ENCODE measurements at regions not wholly inside any gene's neighbourhood (a gene's known extent, or its start where the extent isn't known, plus 50 kb on each side); places are given as distances from the start of the nearest gene placed in this dataset.

- DNase-seq: no peak
- Histone ChIP-seq H3K9me3 (ENCODE audit: severe bottlenecking) (peaks cover 8% of the 10 kb centered on the region), H3K27me3 (ENCODE audit: insufficient read depth, low read depth, severe bottlenecking) (peaks cover 40% of the 10 kb centered on the region), H3K36me3 (no peaks in the 10 kb centered on the region), H3K27ac (no peak overlapping the region), H3K4me3 (ENCODE audit: low read depth, low read length) (no peak overlapping the region)
- no peak for TF ChIP-seq CTCF (IDR thresholded peaks at IDR 0.05; ENCODE audit: low read depth, low read length)
These were observed 314.9 kb upstream of the ECI2 start for GRCh38 chr6:4450237-4450636.

GRCh38 chr6:4449409-4449808 lies 314.0 kb upstream of the ECI2 start:
- TF ChIP-seq CTCF (IDR thresholded peaks at IDR 0.05; ENCODE audit: low read depth, low read length): no peak
- H3K27ac ChIP-seq: no peak overlapping the region
- no peak overlapping the region for H3K4me3 ChIP-seq (ENCODE audit: low read depth, low read length)
- peaks cover 8% of the 10 kb centered on the region for H3K9me3 ChIP-seq (ENCODE audit: severe bottlenecking)
- DNase-seq: no peak
- no peaks in the 10 kb centered on the region for H3K36me3 ChIP-seq
- H3K27me3 ChIP-seq (ENCODE audit: insufficient read depth, low read depth, severe bottlenecking): peaks cover 39% of the 10 kb centered on the region

- Histone ChIP-seq H3K4me3 (ENCODE audit: low read depth, low read length) (no peak overlapping the region), H3K27me3 (ENCODE audit: insufficient read depth, low read depth, severe bottlenecking) (peaks cover 42% of the 10 kb centered on the region)
- no peak for TF ChIP-seq CTCF (IDR thresholded peaks at IDR 0.05; ENCODE audit: low read depth, low read length)
These were observed 313.5 kb upstream of the ECI2 start for GRCh38 chr6:4448841-4449240.

GRCh38 chr6:4447639-4448330 lies 312.4 kb upstream of the ECI2 start:
- Histone ChIP-seq H3K4me3 (ENCODE audit: low read depth, low read length) (no peak overlapping the region), H3K27me3 (ENCODE audit: insufficient read depth, low read depth, severe bottlenecking) (peaks cover 46% of the 10 kb centered on the region), H3K36me3 (no peaks in the 10 kb centered on the region), H3K9me3 (ENCODE audit: severe bottlenecking) (peaks cover 8% of the 10 kb centered on the region), H3K27ac (no peak overlapping the region)
- no peak for DNase-seq
- no peak for TF ChIP-seq CTCF (IDR thresholded peaks at IDR 0.05; ENCODE audit: low read depth, low read length)

More at GRCh38 chr6:4448841-4449240, 313.5 kb upstream of the ECI2 start:
- Histone ChIP-seq H3K27ac (no peak overlapping the region), H3K9me3 (ENCODE audit: severe bottlenecking) (peaks cover 8% of the 10 kb centered on the region), H3K36me3 (no peaks in the 10 kb centered on the region)
- DNase-seq: no peak

- TF ChIP-seq CTCF (IDR thresholded peaks at IDR 0.05; ENCODE audit: low read depth, low read length): no peak
- Histone ChIP-seq H3K27ac (no peak overlapping the region), H3K9me3 (ENCODE audit: severe bottlenecking) (peaks cover 4% of the 10 kb centered on the region), H3K4me3 (ENCODE audit: low read depth, low read length) (no peak overlapping the region), H3K27me3 (ENCODE audit: insufficient read depth, low read depth, severe bottlenecking) (peaks cover 42% of the 10 kb centered on the region), H3K36me3 (no peaks in the 10 kb centered on the region)
- DNase-seq: no peak
These were observed 311.6 kb upstream of the ECI2 start for GRCh38 chr6:4446982-4447381.

- no peak for TF ChIP-seq CTCF (IDR thresholded peaks at IDR 0.05; ENCODE audit: low read depth, low read length)
- H3K9me3 ChIP-seq (ENCODE audit: severe bottlenecking): no peaks in the 10 kb centered on the region
- H3K36me3 ChIP-seq: no peaks in the 10 kb centered on the region
- no peak overlapping the region for H3K27ac ChIP-seq
- no peak for DNase-seq
- H3K27me3 ChIP-seq (ENCODE audit: insufficient read depth, low read depth, severe bottlenecking): peaks cover 56% of the 10 kb centered on the region
- H3K4me3 ChIP-seq (ENCODE audit: low read depth, low read length): no peak overlapping the region
These were observed 306.6 kb upstream of the ECI2 start for GRCh38 chr6:4441981-4442434.

All from WERI-Rb-1 (cell line).